ENCODE measurements at regions not wholly inside any gene's neighbourhood (a gene's known extent, or its start where the extent isn't known, plus 50 kb on each side); places are given as distances from the start of the nearest gene placed in this dataset.

- Histone ChIP-seq H3K4me3 (ENCODE audit: low read depth, low read length) (no peak overlapping the region), H3K27me3 (no peaks in the 10 kb centered on the region), H3K36me3 (no peaks in the 10 kb centered on the region), H3K9me3 (no peaks in the 10 kb centered on the region), H3K4me1 (no peaks in the 10 kb centered on the region)
- no peak for TF ChIP-seq CTCF (IDR thresholded peaks at IDR 0.05; ENCODE audit: low read depth, low read length)
- no peak for DNase-seq
These were observed 457.4 kb upstream of the AGTR1 start for GRCh38 chr3:148240351-148240750.

- no peaks in the 10 kb centered on the region for H3K4me1 ChIP-seq
- no peaks in the 10 kb centered on the region for H3K9me3 ChIP-seq
- DNase-seq, result no peak
- TF ChIP-seq CTCF (IDR thresholded peaks at IDR 0.05; ENCODE audit: low read depth, low read length), result no peak
- no peaks in the 10 kb centered on the region for H3K27me3 ChIP-seq
- H3K36me3 ChIP-seq, result no peaks in the 10 kb centered on the region
- no peak overlapping the region for H3K4me3 ChIP-seq (ENCODE audit: low read depth, low read length)
These were observed 454.1 kb upstream of the AGTR1 start for GRCh38 chr3:148243609-148244008.

GRCh38 chr3:148246291-148246923 lies 451.3 kb upstream of the AGTR1 start:
- Histone ChIP-seq H3K4me1 (no peaks in the 10 kb centered on the region), H3K27me3 (no peaks in the 10 kb centered on the region), H3K36me3 (no peaks in the 10 kb centered on the region), H3K4me3 (ENCODE audit: low read depth, low read length) (no peak overlapping the region), H3K9me3 (no peaks in the 10 kb centered on the region)
- no peak for TF ChIP-seq CTCF (IDR thresholded peaks at IDR 0.05; ENCODE audit: low read depth, low read length)
- DNase-seq, result no peak

GRCh38 chr3:148253713-148254112 lies 444.0 kb upstream of the AGTR1 start:
- Histone ChIP-seq H3K4me3 (ENCODE audit: low read depth, low read length) (no peak overlapping the region), H3K9me3 (no peaks in the 10 kb centered on the region), H3K36me3 (no peaks in the 10 kb centered on the region; the same call in 1 of the 2 replicates), H3K4me1 (no peaks in the 10 kb centered on the region), H3K27me3 (no peaks in the 10 kb centered on the region)
- no peak for DNase-seq
- TF ChIP-seq CTCF (IDR thresholded peaks at IDR 0.05; ENCODE audit: low read depth, low read length), result no peak

GRCh38 chr3:148254402-148254801 lies 443.3 kb upstream of the AGTR1 start:
- Histone ChIP-seq H3K36me3 (no peaks in the 10 kb centered on the region; the same call in 1 of the 2 replicates), H3K9me3 (no peaks in the 10 kb centered on the region), H3K4me3 (ENCODE audit: low read depth, low read length) (no peak overlapping the region), H3K4me1 (no peaks in the 10 kb centered on the region), H3K27me3 (no peaks in the 10 kb centered on the region)
- no peak for DNase-seq
- no peak for TF ChIP-seq CTCF (IDR thresholded peaks at IDR 0.05; ENCODE audit: low read depth, low read length)
